K562 (cell line): ENCODE measurements at regions not wholly inside any gene's neighbourhood (a gene's known extent, or its start where the extent isn't known, plus 50 kb on each side); places are given as distances from the start of the nearest gene placed in this dataset.

Experiments used
- ATAC-seq: fragments of 200-7000 bp; cut with Tn5 transposase; 3 replicates; pipeline ENCODE4 v1.9.1; 2020; ENCODE audit warnings: moderate library complexity
- BruUV-seq: library from RNA; stranded (reverse); fragments of 400-500 nt; replicated peaks from 2 replicates; lab custom pipeline; 2021; lab: Mats Ljungman, UMichigan
- CTCF ChIA-PET: fragments of 300-600 bp; formaldehyde crosslinking; extraction: SDS; loops from one replicate; lab custom pipeline; 2021; ENCODE audit warnings: low intra/inter-chr PET ratio; lab: Yijun Ruan, JAX
- POLR2A ChIA-PET: fragments of 300-600, 350-650 bp; sonication (Branson Sonifier 250); formaldehyde crosslinking; extraction: SDS; loops from one replicate; lab custom pipeline; 2021; ENCODE audit warnings: antibody characterized with exemption, inconsistent platforms; lab: Yijun Ruan, JAX
- DNase-seq, 4 experiments: peaks; one replicate each; pipeline versions ENCODE4 v3.0.0 to v3.0.0-alpha.2; 2011 to 2018; ENCODE audit warnings: low spot score in 3 of 4, mixed read lengths in 3 of 4; ENCODE audit errors: extremely low read depth in 1 of 4
- FAIRE-seq: peaks from 2 replicates; lab custom pipeline; 2011; peaks lifted over from hg19 to GRCh38; lab: Jason Lieb, UNC
- H2AFZ ChIP-seq: 2 replicates; pipeline ENCODE4 v1.6.0; 2011; ENCODE audit warnings: low read depth, low read length, control low read depth, inconsistent platforms
- H3K27ac ChIP-seq: fragments of 200-600 bp; 3 replicates; pipeline ENCODE4 v1.8.0; 2011; ENCODE audit warnings: low read depth, mild to moderate bottlenecking, control low read depth, inconsistent platforms, low read length, moderate library complexity, mixed read lengths; ENCODE audit errors: extremely low read depth
- H3K27me3 ChIP-seq, 2 experiments: fragments of 300-600 bp in 1 of 2; 2 replicates in 1 of 2; 3 replicates in 1 of 2; pipeline versions ENCODE4 v1.6.0 to v1.8.0; 2011; ENCODE audit warnings: inconsistent platforms in 2 of 2, low read length in 2 of 2, mild to moderate bottlenecking in 1 of 2, mixed read lengths in 1 of 2, moderate library complexity in 1 of 2; ENCODE audit not compliant: control insufficient read depth in 2 of 2, insufficient read depth in 2 of 2
- H3K36me3 ChIP-seq: fragments of 300-600 bp; 3 replicates; pipeline ENCODE4 v1.8.0; 2011; ENCODE audit warnings: mild to moderate bottlenecking, low read length, inconsistent platforms; ENCODE audit not compliant: control insufficient read depth, insufficient read depth
- H3K4me1 ChIP-seq, 2 experiments: fragments of 200-600 bp in 1 of 2; replicated peaks in 1 of 2; 2 replicates in 1 of 2; 3 replicates in 1 of 2; pipeline versions ENCODE4 v1.5.1 to v1.8.0; 2011; ENCODE audit warnings: inconsistent platforms in 2 of 2, low read length in 2 of 2, mild to moderate bottlenecking in 1 of 2, mixed read lengths in 1 of 2, moderate library complexity in 1 of 2; ENCODE audit not compliant: control insufficient read depth in 2 of 2, insufficient read depth in 2 of 2
- H3K4me2 ChIP-seq: 2 replicates; pipeline ENCODE4 v1.6.1; 2011; ENCODE audit warnings: low read length, control low read depth, inconsistent platforms, mixed read lengths; ENCODE audit not compliant: insufficient read depth
- H3K4me3 ChIP-seq: fragments of 200-600 bp; sonication (generic), shearing (Covaris generic); 2 replicates; pipeline ENCODE4 v1.5.1; 2016; ENCODE audit warnings: control low read depth, inconsistent platforms
- H3K79me2 ChIP-seq: fragments of 200-600 bp; 3 replicates; pipeline ENCODE4 v1.8.0; 2011; ENCODE audit warnings: low read length, inconsistent platforms; ENCODE audit not compliant: control insufficient read depth, insufficient read depth
- H3K9ac ChIP-seq, 2 experiments: 2 replicates each; pipeline versions ENCODE4 v1.6.0 to v1.6.1; 2011; ENCODE audit warnings: low read depth in 2 of 2, low read length in 2 of 2, control low read depth in 1 of 2, inconsistent platforms in 1 of 2, mild to moderate bottlenecking in 1 of 2, mixed read lengths in 1 of 2; ENCODE audit not compliant: insufficient read depth in 1 of 2
- H3K9me1 ChIP-seq: one replicate; pipeline ENCODE4 v1.6.0; 2011; ENCODE audit warnings: inconsistent platforms, mild to moderate bottlenecking, low read length, moderate library complexity; ENCODE audit not compliant: control insufficient read depth, insufficient read depth
- H3K9me3 ChIP-seq: replicated peaks from 2 replicates; pipeline ENCODE4 v1.5.1; 2011; ENCODE audit warnings: low read depth, low read length, inconsistent platforms; ENCODE audit not compliant: control insufficient read depth, insufficient read depth
- H4K20me1 ChIP-seq: replicated peaks from 2 replicates; pipeline ENCODE4 v1.6.1; 2011; ENCODE audit warnings: low read length, inconsistent platforms, mixed read lengths; ENCODE audit not compliant: control insufficient read depth, insufficient read depth
- HMG20B ChIP-seq: fragments of 250-450 bp; sonication (Bioruptor Pico); IDR thresholded peaks from 2 replicates; pipeline ENCODE4 v1.5.0; 2021; ENCODE audit warnings: mild to moderate bottlenecking
- PBX2 ChIP-seq, 2 experiments: IDR thresholded peaks in 1 of 2; conservative IDR thresholded peaks in 1 of 2; 2 replicates each; pipeline ENCODE4 v1.6.1; 2016; ENCODE audit warnings: low read depth in 2 of 2, mild to moderate bottlenecking in 1 of 2, missing compliant biosample characterization in 1 of 2, missing genetic modification characterization in 1 of 2, moderate library complexity in 1 of 2
- TFE3 ChIP-seq: fragments of 450-650 bp; formaldehyde crosslinking; IDR thresholded peaks from 2 replicates; pipeline ENCODE4 v1.4.0; 2020; ENCODE audit warnings: mild to moderate bottlenecking, mixed read lengths
- WGBS: fragments of 100-300 bp; shearing (Covaris generic); methylation state at CpG from one replicate; pipeline ENCODE4 v1.1.6; 2016; ENCODE audit warnings: low coverage, mixed read lengths; ENCODE audit not compliant: insufficient coverage; ENCODE audit errors: missing lambda C conversion rate; 5-methylcytosine and 5-hydroxymethylcytosine counted together
- in situ Hi-C: fragments of 300-500 bp; cut with MboI; formaldehyde crosslinking; loops from 4 replicates; pipeline ENCODE4 v1.15.0; 2018; ENCODE audit warnings: inconsistent platforms, mixed read lengths
- intact Hi-C: fragments of 100-400 bp; cut with micrococcal nuclease; formaldehyde crosslinking; loops from 2 replicates; pipeline ENCODE4 v1.14.2; 2022

GRCh38 chr13:34308725-34309124 lies 490.8 kb downstream of the RFC3 start:
- intact Hi-C loops, result no loop called here
- TF ChIP-seq HMG20B, result no peak
- TF ChIP-seq PBX2 (CRISPR knock-in tag; IDR thresholded peaks at IDR 0.05; ENCODE audit: low read depth), result no peak
- no peak for TF ChIP-seq PBX2 (tag; conservative IDR thresholded peaks at IDR 0.05; ENCODE audit: low read depth)
- TF ChIP-seq TFE3 (CRISPR knock-in tag), result no peak
- no peaks in the 10 kb centered on the region for H3K9me1 ChIP-seq
- no peaks in the 10 kb centered on the region for H4K20me1 ChIP-seq
- CTCF ChIA-PET, result no interaction called here
- ATAC-seq (no peak), DNase-seq (no peak), FAIRE-seq (no peak)
- H3K27me3 ChIP-seq, result no peaks in the 10 kb centered on the region
- H3K9me3 ChIP-seq, result no peaks in the 10 kb centered on the region
- POLR2A ChIA-PET, result no interaction called here
- WGBS, result 14% methylated on average over 1 of the region's 1 CpG
- H3K4me2 ChIP-seq, result no peak overlapping the region
- H3K79me2 ChIP-seq, result no peaks in the 10 kb centered on the region
- no TSS peak for BruUV-seq
- H3K36me3 ChIP-seq, result no peaks in the 10 kb centered on the region
- H3K4me1 ChIP-seq, result no peaks in the 10 kb centered on the region
- no peak overlapping the region for H3K27ac ChIP-seq
- in situ Hi-C loops, result no loop called here
- H2AFZ ChIP-seq, result no peak overlapping the region
- no peak overlapping the region for H3K4me3 ChIP-seq
- H3K9ac ChIP-seq, result no peak overlapping the region
